ENCODE measurements at regions not wholly inside any gene's neighbourhood (a gene's known extent, or its start where the extent isn't known, plus 50 kb on each side); places are given as distances from the start of the nearest gene placed in this dataset.

GRCh38 chr3:159277814-159278213, 476.0 kb downstream of the MFSD1 start:
- no peaks in the 10 kb centered on the region for H4K20me1 ChIP-seq (ENCODE audit: low read depth)
- Mint-ChIP-seq H3K27me3 (ENCODE audit: insufficient read depth, low read depth) (peaks cover 2% of the 10 kb centered on the region), H3K9me3 (no peaks in the 10 kb centered on the region), H3K4me3 (no peak overlapping the region), H3K36me3 (no peaks in the 10 kb centered on the region), H3K27ac (no peak overlapping the region), H3K4me1 (no peaks in the 10 kb centered on the region)
- DNase-seq (ENCODE audit: low spot score) = no peak
- no peaks in the 10 kb centered on the region for H3K9me3 ChIP-seq (ENCODE audit: low read depth)
- H3K4me1 ChIP-seq = no peaks in the 10 kb centered on the region
- peaks cover 26% of the 10 kb centered on the region for H3K27me3 ChIP-seq
- no peak overlapping the region for H2AFZ ChIP-seq (replicated peaks)
- no peak overlapping the region for H3K4me3 ChIP-seq
- H3F3A ChIP-seq (ENCODE audit: low read depth) = no peaks in the 10 kb centered on the region
- H3K27ac ChIP-seq = no peak overlapping the region
- no peaks in the 10 kb centered on the region for H3K79me2 ChIP-seq (ENCODE audit: low read depth)
- H3K36me3 ChIP-seq = no peaks in the 10 kb centered on the region
- H3K9ac ChIP-seq = no peak overlapping the region
- TF ChIP-seq, protein P1, sequence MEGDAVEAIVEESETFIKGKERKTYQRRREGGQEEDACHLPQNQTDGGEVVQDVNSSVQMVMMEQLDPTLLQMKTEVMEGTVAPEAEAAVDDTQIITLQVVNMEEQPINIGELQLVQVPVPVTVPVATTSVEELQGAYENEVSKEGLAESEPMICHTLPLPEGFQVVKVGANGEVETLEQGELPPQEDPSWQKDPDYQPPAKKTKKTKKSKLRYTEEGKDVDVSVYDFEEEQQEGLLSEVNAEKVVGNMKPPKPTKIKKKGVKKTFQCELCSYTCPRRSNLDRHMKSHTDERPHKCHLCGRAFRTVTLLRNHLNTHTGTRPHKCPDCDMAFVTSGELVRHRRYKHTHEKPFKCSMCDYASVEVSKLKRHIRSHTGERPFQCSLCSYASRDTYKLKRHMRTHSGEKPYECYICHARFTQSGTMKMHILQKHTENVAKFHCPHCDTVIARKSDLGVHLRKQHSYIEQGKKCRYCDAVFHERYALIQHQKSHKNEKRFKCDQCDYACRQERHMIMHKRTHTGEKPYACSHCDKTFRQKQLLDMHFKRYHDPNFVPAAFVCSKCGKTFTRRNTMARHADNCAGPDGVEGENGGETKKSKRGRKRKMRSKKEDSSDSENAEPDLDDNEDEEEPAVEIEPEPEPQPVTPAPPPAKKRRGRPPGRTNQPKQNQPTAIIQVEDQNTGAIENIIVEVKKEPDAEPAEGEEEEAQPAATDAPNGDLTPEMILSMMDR (IDR thresholded peaks at IDR 0.05) = no peak
- TF ChIP-seq EZH2 (IDR thresholded peaks at IDR 0.05) = no peak
- TF ChIP-seq EZH2phosphoT487 (IDR thresholded peaks at IDR 0.05) = no peak
- H3K4me2 ChIP-seq = no peak overlapping the region

- Histone ChIP-seq H3F3A (ENCODE audit: low read depth) (no peaks in the 10 kb centered on the region), H3K9ac (no peak overlapping the region), H3K4me2 (no peak overlapping the region), H3K27me3 (peaks cover 13% of the 10 kb centered on the region), H3K79me2 (ENCODE audit: low read depth) (no peaks in the 10 kb centered on the region), H3K4me1 (no peaks in the 10 kb centered on the region), H4K20me1 (ENCODE audit: low read depth) (no peaks in the 10 kb centered on the region), H3K4me3 (no peak overlapping the region), H2AFZ (replicated peaks) (no peak overlapping the region), H3K9me3 (ENCODE audit: low read depth) (no peaks in the 10 kb centered on the region), H3K27ac (no peak overlapping the region), H3K36me3 (no peaks in the 10 kb centered on the region)
- H3K4me1 Mint-ChIP-seq = no peaks in the 10 kb centered on the region
- H3K36me3 Mint-ChIP-seq = no peaks in the 10 kb centered on the region
- no peak overlapping the region for H3K27ac Mint-ChIP-seq
- TF ChIP-seq, protein P1 (IDR thresholded peaks at IDR 0.05) = no peak
- no peak for TF ChIP-seq EZH2 (IDR thresholded peaks at IDR 0.05)
- no peak for TF ChIP-seq EZH2phosphoT487 (IDR thresholded peaks at IDR 0.05)
- DNase-seq (ENCODE audit: low spot score) = no peak
- no peak overlapping the region for H3K4me3 Mint-ChIP-seq
- peaks cover 2% of the 10 kb centered on the region for H3K27me3 Mint-ChIP-seq (ENCODE audit: insufficient read depth, low read depth)
- no peaks in the 10 kb centered on the region for H3K9me3 Mint-ChIP-seq
Measured at GRCh38 chr3:159280386-159281191, 478.7 kb downstream of the MFSD1 start.

- Histone ChIP-seq H3K4me2 (no peak overlapping the region), H3K9ac (no peak overlapping the region), H3K79me2 (ENCODE audit: low read depth) (no peaks in the 10 kb centered on the region), H3K27ac (no peak overlapping the region), H3F3A (ENCODE audit: low read depth) (no peaks in the 10 kb centered on the region), H3K4me1 (no peaks in the 10 kb centered on the region), H3K4me3 (no peak overlapping the region), H3K9me3 (ENCODE audit: low read depth) (no peaks in the 10 kb centered on the region), H3K27me3 (no peaks in the 10 kb centered on the region), H3K36me3 (no peaks in the 10 kb centered on the region), H2AFZ (replicated peaks) (no peak overlapping the region), H4K20me1 (ENCODE audit: low read depth) (no peaks in the 10 kb centered on the region)
- Mint-ChIP-seq H3K27ac (no peak overlapping the region), H3K36me3 (no peaks in the 10 kb centered on the region), H3K27me3 (ENCODE audit: insufficient read depth, low read depth) (peaks cover 4% of the 10 kb centered on the region), H3K9me3 (no peaks in the 10 kb centered on the region), H3K4me3 (no peak overlapping the region), H3K4me1 (no peaks in the 10 kb centered on the region)
- TF ChIP-seq EZH2phosphoT487 (IDR thresholded peaks at IDR 0.05) = no peak
- no peak for TF ChIP-seq EZH2 (IDR thresholded peaks at IDR 0.05)
- TF ChIP-seq, protein P1 (IDR thresholded peaks at IDR 0.05) = no peak
- no peak for DNase-seq (ENCODE audit: low spot score)
Measured at GRCh38 chr3:159293493-159293892, 491.6 kb downstream of the MFSD1 start.
